NCI-H1417 treated with DMSO at 0.1 percent for 48 hours (cell line): ENCODE measurements at regions not wholly inside any gene's neighbourhood (a gene's known extent, or its start where the extent isn't known, plus 50 kb on each side); places are given as distances from the start of the nearest gene placed in this dataset.
"Not testable (repeated sequence)": the region's sequence is repeated elsewhere in the genome, so short reads cannot be mapped to it uniquely, and the experiment has no call there.

Experiments
- DNase-seq: peaks from one replicate; lab custom pipeline; 2025; lab: John Stamatoyannopoulos, UW

GRCh38 chr12:84047881-84048280, 864.7 kb downstream of the SLC6A15 start:
- no peak for DNase-seq

DNA sequence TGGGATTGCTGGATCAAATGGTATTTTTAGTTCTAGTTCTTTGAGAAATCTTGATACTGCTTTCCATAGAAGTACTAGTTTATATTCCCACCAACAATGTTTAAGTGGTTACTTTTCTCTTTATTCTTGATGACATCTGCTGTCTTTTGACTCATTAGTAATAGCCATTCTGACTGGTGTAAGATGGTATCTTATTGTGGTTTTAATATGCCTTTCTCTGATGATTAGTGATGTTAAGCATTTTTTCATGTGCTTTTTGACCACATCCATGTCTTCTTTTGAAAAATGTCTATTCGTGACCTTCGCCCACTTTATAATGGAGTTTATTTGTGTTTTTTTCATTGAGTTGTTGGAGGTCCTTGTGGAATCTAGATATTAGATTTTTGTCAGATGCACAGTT, 865.7 kb downstream of the SLC6A15 start:
- DNase-seq = no peak

DNA sequence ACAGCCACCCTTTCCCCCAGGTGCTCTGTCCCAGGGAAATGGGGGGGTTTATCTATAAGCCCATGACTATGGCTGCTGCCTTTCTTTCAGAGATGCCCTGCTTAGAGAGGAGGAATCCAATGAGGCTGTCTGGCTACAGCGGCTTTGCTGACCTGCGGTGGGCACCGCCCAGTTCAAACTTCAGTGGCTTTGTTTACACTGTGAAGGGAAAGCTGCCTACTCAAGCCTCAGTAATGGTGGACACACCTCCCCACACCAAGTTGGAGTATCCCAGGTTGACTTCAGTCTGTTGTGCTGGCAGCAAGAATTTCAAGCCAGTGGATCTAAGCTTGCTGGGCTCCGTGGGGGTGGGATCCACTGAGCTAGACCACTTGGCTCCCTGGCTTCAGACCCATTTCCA, 869.2 kb downstream of the SLC6A15 start:
- DNase-seq = no peak

- DNase-seq = no peak
Measured at GRCh38 chr12:84038242-84038641, 874.4 kb downstream of the SLC6A15 start.

DNA sequence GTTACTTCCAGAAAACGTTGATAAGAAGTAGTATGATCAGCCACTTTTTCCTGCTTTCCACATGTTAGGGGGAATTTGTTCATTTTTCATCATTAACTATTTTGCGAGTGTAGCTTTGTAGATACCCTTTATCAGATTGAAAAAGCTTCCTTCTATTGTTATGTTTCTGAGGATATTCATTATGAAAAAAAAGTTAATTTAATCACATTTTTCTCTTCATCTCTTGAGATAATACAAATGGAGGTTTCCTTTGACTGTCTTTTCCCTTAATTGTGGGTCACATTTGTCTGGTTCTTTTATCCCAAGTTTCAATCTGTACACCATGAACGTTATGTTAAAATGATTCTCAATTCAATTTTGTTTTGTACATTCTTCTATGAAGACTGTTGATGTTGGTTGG, 875.7 kb downstream of the SLC6A15 start:
- no peak for DNase-seq

DNA sequence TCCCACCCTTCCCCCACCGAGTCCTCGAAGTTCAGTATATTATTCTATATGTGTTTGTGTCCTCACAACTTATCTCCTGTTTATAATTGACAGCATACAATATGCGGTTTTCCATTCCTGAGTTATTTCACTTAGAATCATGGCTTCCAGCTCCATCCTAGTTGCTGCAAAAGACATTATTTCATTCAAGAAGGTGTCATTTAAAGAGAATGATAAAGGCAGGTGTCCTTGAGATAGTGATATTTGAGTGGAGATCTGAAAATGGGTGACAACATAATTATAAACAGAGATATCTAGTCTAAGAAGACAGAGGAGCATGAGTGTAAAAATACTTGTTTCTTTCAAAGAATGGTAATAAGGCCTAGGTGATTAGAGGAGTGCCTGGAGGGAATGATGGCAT, 876.8 kb downstream of the SLC6A15 start:
- no peak for DNase-seq

DNA sequence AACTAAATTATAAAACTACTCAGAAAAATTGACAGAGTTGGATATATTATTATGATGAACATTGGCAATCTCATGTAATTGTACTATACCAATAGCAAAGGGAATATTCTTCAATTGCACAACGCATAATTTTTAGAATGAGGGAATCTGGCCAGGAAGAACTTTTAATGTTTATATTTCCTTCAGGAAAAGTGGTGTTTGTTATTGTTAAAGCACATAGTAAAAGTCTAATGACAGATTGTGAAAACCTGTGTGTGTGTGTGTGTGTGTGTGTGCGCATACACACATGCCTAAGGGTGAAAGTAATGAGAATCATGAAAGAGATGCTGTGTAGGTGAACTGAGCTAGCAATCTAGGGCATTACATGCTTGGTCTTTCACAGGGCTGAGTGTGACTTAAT, 877.7 kb downstream of the SLC6A15 start:
- DNase-seq = no peak

- DNase-seq = no peak
Measured at GRCh38 chr12:84033162-84033561, 879.4 kb downstream of the SLC6A15 start.

DNA sequence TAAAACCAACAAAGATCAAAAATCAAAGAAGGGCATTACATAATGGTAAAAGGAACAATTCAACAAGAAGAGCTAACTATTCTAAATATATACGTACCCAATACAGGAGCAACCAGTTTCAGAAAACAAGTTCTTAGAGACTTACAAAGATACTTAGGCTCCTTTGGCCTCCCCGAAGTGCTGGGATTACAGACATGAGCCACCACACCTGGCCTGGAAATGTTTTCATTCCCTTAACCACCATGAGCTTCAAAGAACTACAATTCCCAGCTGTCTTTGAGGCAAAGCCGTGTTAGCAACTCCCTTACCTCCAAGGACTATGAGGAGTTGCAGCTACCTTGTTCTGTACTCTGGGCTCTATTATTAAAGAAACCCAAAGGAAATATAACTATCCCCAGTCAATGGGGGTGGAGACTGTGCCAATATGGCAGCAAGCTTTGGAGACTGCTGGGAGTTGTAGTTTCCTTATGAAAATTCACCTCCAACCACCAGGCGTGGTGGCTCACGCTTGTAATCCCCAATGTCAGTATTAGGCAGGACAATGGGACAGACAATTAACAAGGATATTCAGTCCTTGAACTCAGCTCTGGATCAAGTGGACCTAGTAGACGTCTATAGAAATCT, 893.9 kb downstream of the SLC6A15 start:
- not testable (repeated sequence) for DNase-seq

DNA sequence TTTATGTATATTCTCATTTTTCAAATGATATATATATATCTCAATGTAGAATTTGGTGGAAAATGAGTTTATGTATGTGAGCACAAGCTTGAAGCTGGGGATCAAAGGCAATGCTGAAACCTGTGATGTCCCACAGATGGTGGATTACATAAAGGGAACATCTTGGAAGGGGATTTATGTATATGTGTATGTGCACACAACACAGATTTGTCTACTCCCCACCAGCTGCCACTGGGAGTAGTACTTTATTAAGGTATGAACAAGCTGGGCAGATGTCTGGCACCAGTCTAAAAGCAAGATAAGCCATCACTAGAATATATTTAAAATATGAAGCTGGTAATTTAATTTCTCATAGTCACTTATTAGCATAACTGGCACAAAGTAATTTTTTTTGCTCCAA, 895.6 kb downstream of the SLC6A15 start:
- DNase-seq = no peak

DNA sequence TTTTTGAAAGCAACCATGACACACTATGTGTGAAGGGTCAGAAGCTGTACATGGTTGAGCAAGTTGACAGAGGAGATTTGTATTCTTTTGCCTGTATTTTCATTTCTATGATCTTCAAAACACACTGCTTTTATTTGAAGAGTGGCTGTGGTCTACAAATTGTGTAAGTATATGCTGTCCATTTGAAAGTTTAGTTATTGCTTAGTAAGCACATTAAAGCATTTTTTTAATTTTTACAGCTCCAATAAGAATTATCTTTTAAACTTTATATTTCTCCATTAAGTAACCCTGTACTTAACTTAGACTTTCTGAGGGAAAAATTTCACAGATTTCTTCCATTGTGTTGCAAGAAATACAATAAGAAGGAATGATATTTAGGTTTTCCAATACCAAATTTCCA, 915.2 kb downstream of the SLC6A15 start:
- DNase-seq = no peak

- DNase-seq = no peak
Measured at GRCh38 chr12:83996671-83997070, 915.9 kb downstream of the SLC6A15 start.

DNA sequence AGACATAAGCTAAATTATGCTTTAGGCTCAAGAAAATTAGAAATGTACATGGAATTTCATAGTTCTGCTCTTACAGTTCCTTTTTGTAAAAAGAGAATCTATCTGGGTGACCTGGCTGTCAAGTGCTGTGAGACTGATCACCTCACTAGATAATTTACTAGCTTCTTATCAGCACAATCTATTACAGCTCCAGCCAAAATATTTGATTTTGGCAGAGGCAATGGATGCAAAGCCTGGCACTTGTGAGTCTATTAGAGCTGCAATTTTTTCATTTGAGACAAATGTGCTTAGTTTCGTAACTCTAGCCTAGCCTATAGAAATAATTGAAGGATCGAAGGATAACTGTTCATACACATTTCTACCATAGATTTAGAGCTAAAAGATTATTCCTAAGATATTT, 927.5 kb downstream of the SLC6A15 start:
- no peak for DNase-seq

DNA sequence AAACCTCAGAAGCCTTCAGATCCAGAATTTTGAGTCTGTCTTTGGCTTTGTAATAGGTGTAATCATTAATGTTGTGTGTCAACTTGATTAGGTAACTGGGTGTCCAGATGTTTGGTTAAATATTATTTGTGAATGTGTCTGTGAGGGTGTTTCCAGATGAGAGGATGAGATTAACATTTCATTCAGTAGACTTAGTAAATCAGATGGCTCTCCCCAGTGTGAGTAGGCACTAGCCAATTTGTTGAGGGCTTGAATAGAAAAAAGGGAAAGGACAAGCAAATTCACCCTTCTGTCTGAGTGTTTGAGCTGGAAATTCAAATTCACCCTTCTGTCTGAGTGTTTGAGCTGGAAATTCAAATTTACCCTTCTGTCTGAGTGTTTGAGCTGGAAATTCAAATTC, 932.2 kb downstream of the SLC6A15 start:
- DNase-seq = no peak

GRCh38 chr12:83979785-83980184, 932.8 kb downstream of the SLC6A15 start:
- DNase-seq = no peak

DNA sequence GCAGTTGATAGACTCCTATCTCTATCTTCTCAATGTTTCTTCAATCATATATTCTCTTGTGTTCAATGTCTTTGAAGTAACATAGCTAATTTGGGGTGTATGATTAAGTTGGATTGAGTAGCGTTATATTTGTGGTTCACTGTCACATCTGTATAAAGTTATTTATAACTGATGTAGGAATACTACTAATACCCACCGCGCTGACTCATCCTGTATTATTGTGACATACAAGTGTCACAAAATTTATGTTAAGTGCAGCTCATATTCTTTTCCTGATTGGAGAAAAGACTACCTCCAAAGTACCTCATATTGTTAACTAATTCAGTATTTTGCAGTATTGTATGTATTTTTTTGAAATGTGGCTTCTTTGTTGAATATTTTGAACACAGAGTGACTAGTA, 940.8 kb downstream of the SLC6A15 start:
- DNase-seq = no peak

DNA sequence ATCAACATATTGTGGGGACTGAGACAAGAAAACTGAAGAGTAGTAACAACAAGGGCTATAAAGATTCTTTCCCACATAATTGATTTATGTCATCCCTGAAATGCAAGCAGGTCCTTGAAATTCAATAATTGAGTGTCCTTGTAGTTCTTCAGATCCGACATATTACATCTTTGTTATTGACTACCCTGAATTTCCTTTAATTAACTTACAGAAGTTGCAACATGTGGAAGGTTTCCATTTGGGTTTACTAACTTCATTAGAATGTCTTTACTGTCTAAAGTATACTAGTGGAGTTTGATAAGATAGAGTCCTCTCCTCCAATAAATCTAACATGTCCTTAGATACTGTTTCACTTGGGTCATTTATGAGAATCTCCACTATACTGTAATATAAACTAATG, 951.8 kb downstream of the SLC6A15 start:
- DNase-seq = no peak

GRCh38 chr12:83958997-83959396, 953.6 kb downstream of the SLC6A15 start:
- DNase-seq = no peak

DNA sequence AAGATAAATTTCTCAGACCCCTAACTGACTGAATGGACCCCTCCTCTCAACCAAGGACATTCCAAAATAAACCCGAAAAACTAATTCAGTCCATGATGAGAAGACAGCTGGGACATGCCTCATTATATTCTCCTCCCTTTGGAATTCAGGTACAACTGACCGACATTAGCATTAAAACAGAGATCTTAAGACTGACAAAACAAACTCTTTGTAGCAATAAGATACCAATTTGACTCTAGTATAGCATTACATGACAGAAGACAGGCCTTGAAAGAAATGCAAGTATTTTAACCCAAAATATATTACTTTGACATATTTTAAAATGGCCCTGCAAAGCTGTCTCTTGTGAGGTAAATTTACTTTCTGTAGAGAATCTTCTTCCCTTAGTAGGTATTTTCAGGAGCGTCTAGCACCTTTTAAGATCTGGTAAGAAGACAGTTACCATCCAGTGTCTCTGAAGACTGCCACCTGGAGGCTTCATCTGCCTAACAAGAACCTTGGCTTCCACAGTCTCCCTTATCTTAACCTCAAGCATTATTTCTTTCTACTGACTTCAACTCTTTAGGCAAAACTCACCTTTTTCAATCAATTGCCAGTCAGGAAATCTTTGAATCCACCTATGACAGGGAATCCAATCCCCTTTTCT, 957.5 kb downstream of the SLC6A15 start:
- no peak for DNase-seq

DNA sequence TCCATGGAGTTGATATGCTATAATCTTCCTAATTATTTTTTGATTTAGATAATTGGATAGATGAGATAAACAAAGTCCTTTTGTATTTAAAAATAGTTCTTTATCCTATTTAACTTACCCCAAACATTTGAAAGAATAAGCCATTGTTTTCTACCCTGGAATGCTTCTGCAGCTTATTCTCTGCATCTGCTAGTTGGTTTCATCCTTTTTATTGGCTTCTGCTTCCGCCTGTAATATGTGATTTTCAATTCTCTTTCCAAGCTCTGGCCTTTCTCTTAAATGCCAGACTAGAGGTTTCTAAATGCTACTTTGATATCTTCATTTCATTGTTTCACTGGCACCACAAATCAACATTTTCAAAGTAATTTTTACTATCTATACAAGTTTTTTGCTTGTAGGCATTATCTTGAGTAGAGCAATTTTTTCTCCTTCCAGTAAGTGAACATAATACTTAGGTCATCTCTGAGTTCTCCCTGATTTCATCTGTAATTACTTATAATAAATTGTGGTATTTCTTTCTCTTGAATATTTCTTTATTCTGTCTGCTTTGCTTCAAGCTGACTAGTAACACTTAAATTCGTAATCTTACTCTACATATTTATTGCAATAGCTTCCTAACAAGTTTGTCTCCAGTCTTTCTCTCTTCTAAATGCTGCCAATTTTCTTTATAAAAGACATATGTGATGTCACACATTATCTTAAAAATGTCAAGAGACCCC, 958.4 kb downstream of the SLC6A15 start:
- no peak for DNase-seq

- DNase-seq = no peak
Measured at GRCh38 chr12:83945871-83946270, 966.7 kb downstream of the SLC6A15 start.

GRCh38 chr12:83939718-83940117, 972.9 kb downstream of the SLC6A15 start:
- DNase-seq = no peak

GRCh38 chr12:83933615-83934014, 979.0 kb downstream of the SLC6A15 start:
- DNase-seq = no peak

DNA sequence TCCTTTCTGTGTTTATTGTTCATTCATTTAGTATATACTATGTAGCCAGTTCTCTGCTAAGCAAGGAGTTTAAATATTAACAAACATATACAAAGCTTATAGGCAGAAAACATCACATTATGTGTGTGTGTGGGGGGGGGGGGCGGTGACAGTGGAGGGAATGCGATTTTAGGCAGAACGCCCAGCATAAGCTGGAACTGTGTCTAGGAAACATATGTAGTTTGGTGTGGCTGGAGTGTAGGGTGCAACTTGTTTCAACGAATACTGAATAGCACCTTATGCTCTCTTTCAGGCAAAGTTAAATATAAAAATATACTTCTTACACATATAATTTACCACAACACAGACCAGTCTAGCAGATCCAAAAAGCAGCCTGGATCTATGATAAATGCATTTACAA, 980.6 kb downstream of the SLC6A15 start:
- DNase-seq = no peak
